KG1 (cell line): ENCODE measurements at regions not wholly inside any gene's neighbourhood (a gene's known extent, or its start where the extent isn't known, plus 50 kb on each side); places are given as distances from the start of the nearest gene placed in this dataset.
"Not testable (repeated sequence)": the region's sequence is repeated elsewhere in the genome, so short reads cannot be mapped to it uniquely, and the experiment has no call there.

Experiments
- DNase-seq: peaks from one replicate; lab custom pipeline; 2025; lab: John Stamatoyannopoulos, UW

DNA sequence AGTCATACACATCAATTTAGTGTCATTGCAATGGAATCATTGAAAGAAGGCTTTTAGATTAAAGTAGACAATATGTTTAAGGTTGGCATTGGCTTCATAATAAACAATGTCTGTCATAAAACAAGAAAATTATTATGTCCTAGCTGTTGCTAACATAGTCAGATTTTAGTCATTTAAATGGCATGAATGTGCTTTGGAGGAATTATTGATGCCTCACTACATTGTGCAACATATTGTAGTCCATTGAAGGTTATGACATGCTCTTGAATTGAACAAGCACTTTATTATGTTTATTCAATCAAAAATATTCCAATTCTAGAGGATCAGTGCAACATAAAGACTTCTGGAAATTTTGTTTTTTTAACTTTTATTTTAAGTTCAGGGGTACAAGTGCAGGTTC, 489.8 kb upstream of the AMOT start:
- DNase-seq, result no peak

DNA sequence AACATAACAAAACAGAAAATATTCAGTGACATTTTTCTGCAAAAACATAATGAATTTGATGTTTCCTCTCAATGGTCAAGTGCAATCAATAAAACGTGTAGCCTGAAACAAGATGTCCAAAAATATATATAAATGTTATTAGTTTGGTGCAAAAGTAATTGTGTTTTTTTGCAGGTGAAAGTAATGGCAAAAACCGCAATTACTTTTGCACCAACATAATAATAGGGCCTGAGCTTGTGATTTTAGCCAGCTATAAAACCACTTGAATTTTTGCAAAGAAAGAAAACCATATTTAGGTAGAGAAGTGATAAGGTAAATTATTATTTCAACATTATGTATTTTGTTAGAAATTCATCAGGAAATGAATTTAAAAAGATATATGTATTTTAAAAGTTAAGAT, 475.3 kb upstream of the AMOT start:
- no peak for DNase-seq

DNA sequence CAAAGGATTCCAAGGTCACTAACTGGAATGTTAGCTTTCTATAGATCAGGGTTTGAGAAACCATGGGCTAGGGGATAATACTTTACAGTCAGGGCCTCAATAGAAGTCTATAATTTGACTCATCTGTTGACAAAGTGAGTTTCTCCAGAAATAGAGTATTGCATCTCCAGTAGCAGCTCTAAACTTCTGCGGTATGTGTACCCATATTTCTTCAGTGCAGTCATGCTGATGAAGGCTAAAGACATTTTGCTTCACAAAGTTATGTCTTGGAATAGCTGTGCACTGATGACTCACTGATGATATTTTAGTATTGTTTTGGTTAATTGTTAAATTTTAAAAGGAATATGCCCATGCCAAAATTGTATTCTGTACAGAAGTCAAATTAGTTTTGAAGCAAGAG, 464.9 kb upstream of the AMOT start:
- DNase-seq, result no peak

DNA sequence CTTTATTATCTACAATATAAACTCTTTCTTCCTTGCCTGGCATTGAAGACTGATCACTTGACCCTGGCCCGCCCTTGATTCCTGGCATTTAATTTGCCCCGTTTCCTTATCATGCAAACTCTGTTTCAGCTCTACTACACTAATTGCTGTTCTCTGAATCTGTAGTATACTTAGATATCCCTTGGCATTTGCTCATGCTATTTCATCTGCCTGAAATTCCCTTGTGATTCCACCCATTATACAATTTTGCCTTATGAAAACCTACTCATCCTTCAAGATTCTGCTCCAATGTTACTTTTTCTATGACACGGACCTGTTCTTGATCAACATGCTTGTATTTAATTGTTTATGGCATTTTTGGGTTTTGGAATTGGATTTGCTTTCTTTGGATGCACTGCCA, 459.9 kb upstream of the AMOT start:
- DNase-seq, result no peak

DNA sequence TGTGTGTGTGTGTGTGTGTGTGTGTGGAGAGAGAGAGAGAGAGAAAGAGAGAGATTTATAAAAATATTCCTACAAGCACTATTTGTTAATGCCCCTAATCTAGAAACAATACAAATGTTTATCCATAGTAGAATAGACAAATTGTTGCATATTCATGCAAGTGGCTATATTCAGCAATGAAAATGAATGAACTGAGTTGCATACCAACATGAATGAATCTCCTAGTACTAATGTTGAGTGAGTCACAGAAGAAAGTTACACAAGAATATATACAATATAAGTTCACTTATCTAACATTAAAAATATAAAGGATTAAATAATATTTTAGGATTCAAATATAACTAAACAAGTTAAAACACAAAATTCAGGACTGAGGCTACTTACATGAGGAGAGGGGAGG, 456.8 kb upstream of the AMOT start:
- no peak for DNase-seq

DNA sequence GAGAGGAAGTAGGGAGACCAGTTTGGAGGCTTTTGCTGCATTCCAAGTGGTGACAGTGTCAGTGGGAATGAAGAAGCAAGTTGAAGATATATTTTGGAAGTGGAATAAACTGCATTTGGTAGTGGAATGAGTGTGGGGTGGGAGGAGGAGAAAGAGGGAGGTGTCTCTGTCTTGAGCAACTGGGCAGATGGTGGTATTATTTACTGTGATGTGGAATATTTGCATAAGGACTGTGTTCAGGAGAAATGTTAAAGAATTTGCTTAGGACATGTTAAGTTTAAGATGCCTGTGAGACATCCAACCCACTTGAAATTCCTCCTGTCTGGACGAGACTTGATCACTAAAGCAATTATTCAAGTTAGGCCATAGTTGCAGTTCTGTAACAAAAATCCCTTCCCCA, 448.9 kb upstream of the AMOT start:
- no peak for DNase-seq

DNA sequence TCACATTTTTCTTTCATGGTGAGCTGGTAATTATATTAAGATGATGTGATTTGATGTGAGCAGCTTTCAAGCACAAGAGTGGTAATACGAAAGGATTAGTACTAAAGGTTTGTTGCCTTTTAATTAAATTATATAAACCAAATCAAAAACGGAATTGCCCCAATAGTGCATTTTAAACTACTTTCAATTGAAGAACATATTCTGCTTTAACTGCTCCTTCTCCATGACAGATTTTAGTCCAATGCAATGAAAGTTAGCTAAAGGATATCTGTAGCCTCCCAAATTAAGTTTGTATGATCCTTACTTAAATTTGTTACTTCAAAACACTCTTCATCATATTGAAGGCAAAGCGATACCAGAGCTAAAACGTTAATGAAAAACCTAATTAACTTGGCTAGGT, 447.1 kb upstream of the AMOT start:
- no peak for DNase-seq

DNA sequence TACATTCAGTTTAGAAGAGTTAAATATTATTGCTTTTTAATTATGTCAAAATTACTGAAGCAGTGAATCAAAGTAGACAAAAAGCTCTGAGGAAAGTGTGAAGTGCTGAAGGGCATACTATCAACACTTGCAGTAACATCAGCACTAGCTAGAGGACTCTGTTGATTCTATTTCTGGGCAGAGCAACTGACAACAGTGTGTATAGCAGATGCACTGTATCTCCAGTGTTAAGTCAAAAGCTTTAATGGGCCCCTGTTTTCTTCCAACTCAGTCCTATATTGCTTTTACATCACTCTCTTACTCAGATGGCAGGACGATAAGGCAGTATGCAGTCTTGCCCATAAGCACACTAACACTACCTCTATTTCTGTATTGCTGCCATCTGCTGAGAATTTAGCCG, 435.2 kb upstream of the AMOT start:
- no peak for DNase-seq

DNA sequence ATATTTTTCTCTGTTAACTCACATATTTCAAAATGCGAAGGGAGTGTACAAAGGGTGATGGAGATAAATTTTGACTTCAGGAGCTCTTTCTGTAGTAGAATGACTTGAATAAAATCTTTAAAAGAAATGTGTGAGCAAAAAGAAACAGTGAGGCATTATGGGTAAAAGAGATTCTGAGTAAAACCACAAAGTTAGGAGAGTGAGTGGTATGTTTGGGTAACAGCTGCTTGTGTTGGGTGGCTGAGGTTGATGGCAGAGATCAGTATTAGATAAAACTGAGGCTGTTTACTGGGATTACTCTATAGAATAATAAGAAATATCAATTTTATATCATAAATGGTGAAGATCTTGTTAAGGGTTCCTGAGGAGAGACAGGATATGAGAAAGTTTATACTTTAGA, 434.2 kb upstream of the AMOT start:
- no peak for DNase-seq

DNA sequence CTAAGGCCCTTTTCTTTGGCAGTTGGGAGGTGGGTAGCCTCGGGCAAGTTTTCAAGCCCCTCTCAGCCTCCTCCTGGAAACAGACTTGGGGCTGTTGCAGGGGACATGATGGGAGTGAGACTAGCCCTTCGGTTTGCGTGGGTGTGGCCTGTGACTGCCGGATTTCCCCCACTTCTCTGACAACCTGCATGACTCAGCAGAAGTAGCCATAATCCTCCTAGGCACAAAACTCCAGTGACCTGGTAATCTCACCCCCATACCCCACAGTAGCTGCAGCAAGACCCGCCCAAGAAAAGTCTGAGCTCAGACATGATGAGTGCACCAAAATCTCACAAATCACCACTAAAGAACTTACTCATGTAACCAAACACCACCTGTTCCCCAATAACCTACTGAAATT, 433.7 kb upstream of the AMOT start:
- no peak for DNase-seq

DNA sequence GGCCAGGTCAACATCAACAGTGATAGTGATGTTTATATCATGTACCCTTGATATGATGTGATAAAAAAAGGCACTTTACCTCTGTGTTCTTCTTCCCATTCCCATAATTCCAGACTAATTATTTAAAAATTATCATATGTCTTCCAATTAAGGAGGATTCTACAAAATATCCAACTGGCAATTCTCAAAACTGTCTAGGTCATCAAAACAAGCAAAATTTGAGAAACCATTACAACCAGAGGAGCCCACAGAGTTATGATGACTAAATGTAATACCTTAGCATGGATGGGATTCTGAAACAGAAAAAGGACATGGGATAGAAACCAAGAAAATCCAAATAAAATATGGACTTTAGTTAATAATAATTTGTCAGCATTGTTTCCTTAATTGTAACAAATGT, 428.6 kb upstream of the AMOT start:
- DNase-seq, result no peak

DNA sequence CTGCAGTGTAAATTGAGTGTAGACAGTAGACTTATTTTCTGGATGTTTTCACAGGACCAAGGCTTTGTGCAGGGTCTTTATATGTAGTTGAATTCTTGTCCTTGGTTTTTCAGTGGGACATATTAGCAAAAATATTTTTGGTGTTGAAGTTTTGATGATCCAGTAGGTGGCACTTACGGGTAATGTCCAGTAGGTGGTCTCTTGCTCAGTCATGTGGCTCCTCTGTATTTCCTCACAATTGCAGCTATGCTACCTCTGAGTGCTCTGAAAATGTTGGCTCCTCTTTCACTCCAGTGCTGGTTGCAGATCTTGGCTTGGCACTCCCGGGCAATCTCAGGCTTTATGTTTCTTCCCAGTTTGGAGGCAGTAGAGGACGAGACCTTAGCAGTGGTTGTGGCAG, 419.8 kb upstream of the AMOT start:
- DNase-seq, result no peak

DNA sequence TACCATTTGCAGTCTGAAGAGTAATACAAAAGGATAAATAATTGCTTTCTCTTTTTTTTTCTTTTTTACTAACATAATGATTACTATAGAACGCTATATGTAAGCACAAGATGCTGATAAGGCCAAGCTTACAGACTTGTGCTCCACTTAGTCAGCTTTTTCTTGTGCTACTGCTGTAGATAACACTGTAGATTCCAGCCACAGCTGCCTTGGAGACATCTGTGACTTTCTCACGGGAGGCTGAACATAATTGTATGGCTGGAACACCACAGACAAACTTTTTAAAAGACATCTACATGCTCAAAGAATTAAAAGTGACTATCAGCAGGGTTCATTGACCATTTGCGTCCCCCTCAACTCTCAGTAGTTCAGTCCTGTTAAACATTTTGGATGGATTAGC, 381.7 kb upstream of the AMOT start:
- DNase-seq, result no peak

DNA sequence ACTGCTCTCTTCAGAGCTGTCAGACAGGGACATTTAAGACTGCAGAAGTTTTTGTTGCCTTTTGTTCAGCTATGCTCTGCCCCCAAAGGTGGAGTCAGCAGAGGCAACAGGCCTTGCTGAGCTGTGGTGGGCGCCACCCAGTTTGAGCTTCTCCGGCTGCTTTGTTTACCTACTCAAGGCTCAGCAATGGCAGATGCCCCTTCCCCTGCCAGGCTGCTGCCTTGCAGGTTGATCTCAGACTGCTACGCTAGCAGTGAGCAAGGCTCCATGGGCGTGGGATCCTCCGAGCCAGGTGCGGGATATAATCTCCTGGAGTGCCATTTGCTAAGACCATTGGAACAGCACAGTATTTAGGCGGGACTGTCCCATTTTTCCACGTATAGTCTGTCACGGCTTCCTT, 371.4 kb upstream of the AMOT start:
- no peak for DNase-seq

DNA sequence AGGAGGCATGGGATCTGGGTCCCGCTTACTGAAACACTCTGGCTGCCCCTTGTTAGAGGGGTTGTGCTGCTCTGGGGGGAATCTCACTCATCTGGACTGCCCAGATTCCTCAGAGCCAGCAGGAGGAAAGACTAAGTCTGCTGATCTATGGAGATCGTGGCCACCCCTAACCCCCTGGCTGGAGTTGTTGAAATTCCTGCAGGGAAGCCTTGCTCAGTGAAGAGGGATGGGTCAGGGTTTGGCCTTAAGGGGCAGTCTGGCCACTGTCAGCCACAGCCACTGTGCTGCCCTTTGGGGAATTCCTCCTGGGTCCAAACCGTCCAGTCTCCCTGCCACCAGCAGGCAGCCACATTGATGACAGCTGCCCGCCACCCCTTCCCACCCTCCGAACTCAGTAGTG, 362.0 kb upstream of the AMOT start:
- DNase-seq, result no peak

DNA sequence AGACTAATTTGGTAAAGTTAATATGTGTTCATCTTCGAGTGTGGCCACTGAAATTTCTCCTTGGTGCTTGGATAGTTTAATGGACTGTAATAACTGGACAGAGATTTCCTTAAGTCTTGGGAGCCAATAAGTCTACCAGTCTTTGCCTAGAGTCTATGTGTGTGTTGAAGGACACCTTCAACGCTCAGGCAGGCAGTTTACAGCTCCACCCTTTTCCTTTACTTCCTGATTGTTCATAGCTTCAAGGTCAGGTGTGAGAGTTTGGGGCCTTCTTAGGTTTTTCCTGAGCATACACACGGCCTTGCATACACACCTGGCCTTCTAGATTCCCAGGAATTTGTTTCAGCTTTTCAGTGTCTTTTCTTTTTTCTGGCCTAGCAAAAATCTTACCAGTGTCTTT, 355.3 kb upstream of the AMOT start:
- DNase-seq, result no peak

DNA sequence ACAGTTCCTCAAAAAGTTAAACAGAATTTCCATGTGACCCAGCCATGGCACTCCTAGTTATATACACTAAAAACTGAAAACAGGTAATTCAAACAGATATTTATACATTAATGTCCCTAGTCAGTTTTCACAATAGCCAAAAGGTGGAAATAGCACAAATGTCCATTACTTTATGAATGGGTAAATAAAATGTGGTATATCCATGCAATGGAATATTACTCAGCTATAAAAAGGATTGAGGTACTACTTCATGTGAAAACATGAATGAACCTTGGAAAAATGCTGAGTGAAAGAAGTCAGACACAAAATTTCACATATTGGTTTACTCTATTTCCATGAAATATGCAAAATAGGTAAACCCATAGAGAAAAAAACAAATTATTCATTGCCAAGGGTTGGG, 351.8 kb upstream of the AMOT start:
- DNase-seq, result no peak

DNA sequence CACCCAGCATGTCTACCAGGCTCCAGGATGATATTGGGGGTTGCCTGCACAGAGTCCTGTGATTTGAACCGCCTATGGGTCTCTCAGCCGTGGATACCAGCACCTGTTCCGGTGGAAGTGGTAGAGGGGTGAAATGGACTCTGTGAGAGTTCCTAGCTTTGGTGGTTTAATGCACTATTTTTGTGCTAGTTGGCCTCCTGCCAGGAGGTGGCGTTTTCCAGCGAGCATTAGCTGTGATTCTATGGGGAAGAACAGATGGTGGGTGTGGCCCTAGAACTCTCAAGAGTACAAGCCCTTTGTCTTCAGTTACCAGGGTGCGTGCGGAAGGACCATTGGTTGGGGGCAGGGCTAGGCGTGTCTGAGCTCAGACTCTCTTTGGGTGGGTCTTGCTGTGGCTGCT, 316.9 kb upstream of the AMOT start:
- DNase-seq, result no peak

DNA sequence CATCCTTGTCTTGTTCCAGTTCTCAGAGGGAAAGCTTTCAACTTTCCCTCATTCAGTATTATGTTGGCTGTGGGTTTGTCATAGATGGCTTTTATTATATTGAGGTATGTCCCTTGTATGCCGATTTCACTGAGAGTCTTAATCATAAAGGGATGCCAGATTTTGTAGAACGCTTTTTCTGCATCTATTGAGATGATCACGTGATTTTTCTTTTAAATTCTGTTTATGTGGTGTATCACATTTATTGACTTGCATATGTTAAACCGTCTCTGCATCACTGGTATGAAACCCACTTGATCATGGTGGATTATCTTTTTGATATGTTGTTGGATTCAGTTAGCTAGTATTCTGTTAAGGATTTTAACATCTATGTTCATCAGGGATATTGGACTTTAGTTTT, 313.7 kb upstream of the AMOT start:
- DNase-seq, result not testable (repeated sequence)

DNA sequence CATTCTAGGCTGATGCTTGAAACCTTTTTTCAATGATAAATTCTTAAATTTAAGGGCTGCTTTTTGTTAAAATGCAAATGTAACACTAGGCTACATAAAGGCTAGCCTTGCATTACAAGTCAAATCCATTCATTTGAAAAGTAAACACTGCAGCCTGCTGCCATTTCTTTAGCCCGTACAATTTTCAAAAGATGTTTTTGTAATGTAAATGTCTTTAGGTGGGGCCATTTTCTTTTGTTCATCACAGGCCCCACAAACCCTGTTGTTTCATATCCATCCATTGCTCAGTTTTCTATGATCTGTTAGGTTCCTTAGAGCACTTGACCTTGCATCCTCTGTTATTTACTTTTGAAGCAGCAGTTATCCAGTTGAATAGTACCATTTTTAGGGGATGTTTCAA, 296.2 kb upstream of the AMOT start:
- no peak for DNase-seq

DNA sequence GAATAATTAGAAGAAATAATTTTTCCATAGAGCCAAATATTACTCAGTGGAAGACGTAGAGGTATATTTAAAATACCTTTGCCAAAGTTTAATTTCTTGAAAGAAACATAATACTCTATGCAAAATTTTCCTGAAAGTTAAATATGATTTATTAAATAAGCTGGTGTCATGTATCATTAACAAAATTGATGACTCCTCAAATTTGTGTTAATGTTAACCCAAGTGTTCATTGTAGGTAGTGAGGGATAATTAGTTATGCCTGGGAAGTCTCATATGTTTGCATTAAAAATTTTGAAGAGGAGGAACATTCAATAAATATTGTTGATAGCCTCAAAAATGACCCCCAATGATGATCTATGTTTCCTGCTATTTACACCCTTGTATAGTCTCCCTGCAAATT, 292.7 kb upstream of the AMOT start:
- no peak for DNase-seq

DNA sequence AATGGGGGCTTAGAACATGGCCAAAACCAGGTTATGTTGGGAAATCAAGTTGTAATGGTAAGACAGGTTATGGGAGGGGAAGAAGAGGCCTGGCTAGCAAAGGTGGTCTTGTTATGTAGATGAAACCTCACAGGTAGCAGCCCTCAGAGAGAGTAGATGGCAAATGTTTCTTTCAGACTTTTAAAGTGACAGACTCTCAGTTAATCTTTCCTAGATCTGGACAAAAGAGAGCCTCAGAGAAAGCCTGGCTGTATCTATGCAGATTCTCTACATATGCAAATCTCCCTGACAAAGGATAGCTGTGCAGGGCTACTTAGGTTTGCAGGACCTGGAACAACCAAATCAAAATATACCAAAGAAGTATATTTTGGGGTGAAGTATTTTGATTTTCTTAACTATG, 284.1 kb upstream of the AMOT start:
- DNase-seq, result no peak

DNA sequence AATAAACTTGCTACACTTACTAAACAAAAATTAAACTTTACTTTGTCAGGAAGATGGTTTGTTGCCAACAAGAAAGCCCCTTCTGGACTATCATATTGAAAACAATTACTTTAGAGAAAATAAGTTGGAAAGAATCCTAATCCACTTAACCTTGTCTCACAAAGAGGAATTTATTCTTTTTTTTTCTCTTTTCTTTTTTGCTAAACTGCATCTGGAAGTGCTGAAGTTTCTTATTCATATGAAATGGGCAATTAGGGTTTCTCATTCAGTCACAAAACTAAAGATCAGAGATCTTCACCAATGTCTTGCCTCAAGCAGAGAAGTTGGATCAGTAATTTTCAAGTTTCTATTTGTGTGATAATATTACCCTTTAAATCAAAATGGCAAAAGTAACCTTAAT, 234.9 kb upstream of the AMOT start:
- no peak for DNase-seq

DNA sequence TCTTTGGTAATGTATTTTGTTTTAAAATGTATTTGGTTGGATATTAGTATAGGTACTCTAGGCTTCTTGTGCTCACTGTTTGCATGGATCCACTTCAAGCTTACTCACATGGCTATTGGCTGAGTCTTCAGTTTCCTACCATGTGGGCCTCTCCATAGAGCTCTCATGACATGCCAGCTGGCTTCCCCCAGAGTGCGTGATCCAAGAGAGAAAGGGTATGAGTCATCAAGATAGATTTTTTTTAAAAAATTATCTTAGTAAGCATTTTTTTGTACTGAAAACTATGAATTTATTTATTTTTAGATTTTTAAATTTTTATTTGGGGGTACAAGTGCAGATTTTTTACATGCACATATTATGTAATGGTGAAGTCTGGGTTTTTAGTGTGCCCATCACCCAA, 219.1 kb upstream of the AMOT start:
- DNase-seq, result no peak

DNA sequence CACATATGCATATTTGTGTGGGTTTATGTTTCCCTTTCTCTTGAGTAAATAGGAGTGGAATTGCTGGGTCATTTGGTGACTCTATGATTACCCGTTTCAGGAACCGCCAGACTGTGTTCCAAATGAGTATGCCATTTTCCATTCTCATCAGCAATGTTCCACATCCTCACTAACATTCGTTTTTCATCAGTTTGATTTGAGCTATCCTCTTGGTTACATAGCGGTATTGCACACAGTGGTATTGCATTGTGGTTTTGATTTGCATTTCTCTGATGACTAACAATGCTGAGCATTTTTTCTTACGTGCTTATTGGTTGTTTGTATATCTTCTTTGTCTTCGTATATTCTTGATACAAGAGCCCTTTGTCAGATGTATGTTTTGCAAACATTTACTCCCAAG, 218.0 kb upstream of the AMOT start:
- no peak for DNase-seq

DNA sequence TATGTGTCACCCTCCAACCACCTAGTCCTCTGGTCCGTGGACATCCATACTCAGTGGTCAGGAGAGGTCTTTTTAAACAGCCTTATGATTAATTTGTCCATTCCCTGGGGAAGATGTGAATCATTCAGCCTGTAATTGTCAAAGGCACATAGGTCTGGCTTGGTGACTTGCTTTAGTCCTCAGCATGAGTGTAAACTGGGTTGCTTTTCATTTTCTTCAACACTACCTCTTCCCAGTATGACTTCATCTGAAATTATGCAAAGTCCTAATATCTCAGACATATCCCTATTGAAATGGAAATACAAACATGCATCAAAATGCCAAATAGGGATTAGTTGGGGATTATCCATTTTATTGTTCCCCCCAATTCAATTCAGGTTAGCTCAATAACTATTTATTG, 208.3 kb upstream of the AMOT start:
- DNase-seq, result no peak
